HEK293 (cell line): ENCODE measurements at regions not wholly inside any gene's neighbourhood (a gene's known extent, or its start where the extent isn't known, plus 50 kb on each side); places are given as distances from the start of the nearest gene placed in this dataset.

Source experiments
- ZBTB1 ChIP-seq: fragments of 450-650 bp; formaldehyde crosslinking; IDR thresholded peaks from 2 replicates; pipeline ENCODE4 v1.5.1; 2016; ENCODE audit warnings: missing biosample characterization, missing genetic modification characterization
- ZNF175 ChIP-seq: fragments of 450-650 bp; formaldehyde crosslinking; IDR thresholded peaks from 2 replicates; pipeline ENCODE4 v1.5.1; 2016; ENCODE audit warnings: missing biosample characterization, missing genetic modification characterization
- ZNF19 ChIP-seq: fragments of 450-650 bp; formaldehyde crosslinking; IDR thresholded peaks from 2 replicates; pipeline ENCODE4; 2016; ENCODE audit warnings: missing biosample characterization, missing genetic modification characterization, low read depth
- TF ChIP-seq, protein P1 (sequence below): fragments of 450-650 bp; IDR thresholded peaks from 2 replicates; pipeline ENCODE4 v1.5.1; 2018; ENCODE audit warnings: missing biosample characterization, mild to moderate bottlenecking, missing genetic modification characterization

DNA sequence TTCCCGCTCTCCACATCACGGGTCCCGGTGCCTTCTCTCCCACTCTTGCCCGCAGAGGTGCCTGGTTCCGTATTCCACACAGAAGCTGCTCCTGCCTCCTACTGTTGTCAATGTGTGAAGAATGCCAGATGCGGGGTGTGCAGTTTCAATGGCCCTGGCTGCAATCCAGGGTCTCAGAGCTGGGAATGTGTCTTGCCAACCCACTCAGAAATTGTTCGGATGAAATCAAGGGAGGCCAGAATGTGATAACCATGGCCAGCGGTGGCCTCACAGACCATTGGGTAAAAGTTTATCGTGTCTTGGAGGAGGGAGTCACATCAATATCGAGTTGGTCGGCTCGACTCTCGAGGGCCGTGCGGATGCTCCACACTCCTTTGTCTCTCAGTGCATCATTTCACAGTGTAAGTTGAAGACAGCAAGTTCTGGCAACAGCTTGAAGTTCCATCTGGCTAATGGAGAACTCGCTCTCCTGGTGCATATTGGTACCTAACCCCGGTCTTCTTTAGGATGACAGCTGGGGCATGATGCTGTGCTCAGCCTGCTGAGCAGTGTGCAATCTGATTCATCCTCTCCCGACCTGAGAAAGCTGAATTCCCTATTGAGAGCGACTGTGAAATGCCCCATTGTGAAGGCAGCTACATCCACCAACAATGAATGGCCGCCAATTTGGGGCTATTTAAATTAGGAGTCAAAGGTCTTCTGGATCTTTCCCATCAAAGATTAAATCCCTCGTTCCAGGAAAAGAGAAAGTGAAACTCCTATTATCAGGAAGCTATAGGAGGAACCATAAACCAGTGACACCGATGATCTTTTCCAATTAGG lies 389.0 kb downstream of the SOX11 start:
- TF ChIP-seq ZNF19 (tag by site-specific recombination) (no peak), ZNF175 (tag by site-specific recombination) (no peak), ZBTB1 (tag by site-specific recombination) (no peak)
- TF ChIP-seq, protein P1, sequence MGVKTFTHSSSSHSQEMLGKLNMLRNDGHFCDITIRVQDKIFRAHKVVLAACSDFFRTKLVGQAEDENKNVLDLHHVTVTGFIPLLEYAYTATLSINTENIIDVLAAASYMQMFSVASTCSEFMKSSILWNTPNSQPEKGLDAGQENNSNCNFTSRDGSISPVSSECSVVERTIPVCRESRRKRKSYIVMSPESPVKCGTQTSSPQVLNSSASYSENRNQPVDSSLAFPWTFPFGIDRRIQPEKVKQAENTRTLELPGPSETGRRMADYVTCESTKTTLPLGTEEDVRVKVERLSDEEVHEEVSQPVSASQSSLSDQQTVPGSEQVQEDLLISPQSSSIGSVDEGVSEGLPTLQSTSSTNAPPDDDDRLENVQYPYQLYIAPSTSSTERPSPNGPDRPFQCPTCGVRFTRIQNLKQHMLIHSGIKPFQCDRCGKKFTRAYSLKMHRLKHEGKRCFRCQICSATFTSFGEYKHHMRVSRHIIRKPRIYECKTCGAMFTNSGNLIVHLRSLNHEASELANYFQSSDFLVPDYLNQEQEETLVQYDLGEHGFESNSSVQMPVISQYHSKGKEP (tag by site-specific recombination) = no peak
